GM23338 (cell line): ENCODE measurements at regions not wholly inside any gene's neighbourhood (a gene's known extent, or its start where the extent isn't known, plus 50 kb on each side); places are given as distances from the start of the nearest gene placed in this dataset.

ENCODE experiments used
- ATAC-seq: fragments of 200-7000 bp; cut with Tn5 transposase; 3 replicates; pipeline ENCODE4 v1.9.1; 2020
- DNase-seq: peaks from one replicate; pipeline ENCODE4 v3.0.0-alpha.2; 2015; ENCODE audit warnings: low spot score
- H2AFZ ChIP-seq: fragments of 200-600 bp; sonication (generic); 2 replicates; pipeline ENCODE4 v1.8.0; 2016; ENCODE audit warnings: antibody characterized with exemption, mild to moderate bottlenecking, moderate library complexity
- H3F3A ChIP-seq: fragments of 200-600 bp; sonication (generic); replicated peaks from 2 replicates; pipeline ENCODE4 v1.8.0; 2017; ENCODE audit warnings: antibody characterized with exemption, mixed run types, low read depth
- H3K27ac ChIP-seq: fragments of 200-600 bp; sonication (generic); 2 replicates; pipeline ENCODE4 v1.6.1; 2016; ENCODE audit warnings: low read depth
- H3K27me3 ChIP-seq: fragments of 200-600 bp; sonication (generic); 2 replicates; pipeline ENCODE4 v1.8.0; 2016; ENCODE audit warnings: mild to moderate bottlenecking, mixed run types, moderate library complexity; ENCODE audit not compliant: insufficient read depth
- H3K36me3 ChIP-seq: fragments of 200-600 bp; sonication (generic); 2 replicates; pipeline ENCODE4 v1.8.0; 2016; ENCODE audit warnings: mild to moderate bottlenecking; ENCODE audit not compliant: insufficient read depth
- H3K4me1 ChIP-seq: fragments of 200-600 bp; sonication (generic); 2 replicates; pipeline ENCODE4 v1.8.0; 2016; ENCODE audit warnings: mild to moderate bottlenecking, moderate library complexity; ENCODE audit not compliant: insufficient read depth
- H3K4me2 ChIP-seq: fragments of 200-600 bp; sonication (generic); 2 replicates; pipeline ENCODE4 v1.7.1; 2017; ENCODE audit warnings: mixed run types
- H3K4me3 ChIP-seq: fragments of 200-600 bp; sonication (generic); 2 replicates; pipeline ENCODE4 v1.6.1; 2016; ENCODE audit warnings: mixed run types
- H3K79me2 ChIP-seq: fragments of 200-600 bp; sonication (generic); replicated peaks from 2 replicates; pipeline ENCODE4 v1.8.0; 2017; ENCODE audit warnings: mild to moderate bottlenecking; ENCODE audit not compliant: insufficient read depth
- H3K9me2 ChIP-seq: fragments of 200-600 bp; sonication (generic); 2 replicates; pipeline ENCODE4 v1.8.0; 2017; ENCODE audit not compliant: insufficient read depth
- H4K20me1 ChIP-seq: fragments of 200-600 bp; sonication (generic); replicated peaks from 2 replicates; pipeline ENCODE4 v1.8.0; 2017; ENCODE audit warnings: mild to moderate bottlenecking; ENCODE audit not compliant: insufficient read depth
- H3K27ac Mint-ChIP-seq: 2 replicates; pipeline ENCODE4 v1.8.0; 2020; ENCODE audit warnings: inconsistent platforms, mild to moderate bottlenecking, moderate library complexity, mixed read lengths
- H3K27me3 Mint-ChIP-seq: 3 replicates; pipeline ENCODE4 v1.8.0; 2022; ENCODE audit warnings: low read depth, mild to moderate bottlenecking, moderate library complexity, mixed read lengths, inconsistent platforms; ENCODE audit not compliant: insufficient read depth, poor library complexity
- H3K36me3 Mint-ChIP-seq: 3 replicates; pipeline ENCODE4 v1.8.0; 2021; ENCODE audit warnings: low read depth, mild to moderate bottlenecking, inconsistent platforms, moderate library complexity, mixed read lengths
- H3K4me1 Mint-ChIP-seq: 3 replicates; pipeline ENCODE4 v1.8.0; 2020; ENCODE audit warnings: mild to moderate bottlenecking, inconsistent platforms, mixed read lengths
- H3K4me3 Mint-ChIP-seq: 3 replicates; pipeline ENCODE4 v1.8.0; 2021; ENCODE audit warnings: moderate library complexity, mild to moderate bottlenecking, inconsistent platforms, mixed read lengths
- H3K9me3 Mint-ChIP-seq: 3 replicates; pipeline ENCODE4 v1.8.0; 2020; ENCODE audit warnings: moderate library complexity, mild to moderate bottlenecking, inconsistent platforms, mixed read lengths
- CREB1 ChIP-seq: fragments of 250-450 bp; sonication (Bioruptor Pico); IDR thresholded peaks from 2 replicates; pipeline ENCODE4 v1.5.0; 2020; ENCODE audit warnings: low read depth, mild to moderate bottlenecking, moderate library complexity
- CTCF ChIP-seq, 2 experiments: fragments of 200-600 bp in 1 of 2; sonication (generic) in 1 of 2; conservative IDR thresholded peaks; 2 replicates each; pipeline versions ENCODE4 v1.5.1 to v1.6.1; 2016 to 2017; ENCODE audit warnings: antibody characterized with exemption in 2 of 2, low read depth in 2 of 2, mild to moderate bottlenecking in 2 of 2, moderate library complexity in 1 of 2
- ETS1 ChIP-seq: IDR thresholded peaks from 2 replicates; pipeline ENCODE4 v1.6.1; 2016; ENCODE audit warnings: antibody characterized with exemption
- STAT1 ChIP-seq: IDR thresholded peaks from one replicate; pipeline ENCODE4 v1.6.1; 2016; ENCODE audit warnings: antibody characterized with exemption; ENCODE audit not compliant: unreplicated experiment
- ZNF114 ChIP-seq: fragments of 250-450 bp; sonication (Bioruptor Pico); IDR thresholded peaks from 2 replicates; pipeline ENCODE4 v1.5.0; 2020; ENCODE audit warnings: mild to moderate bottlenecking, moderate library complexity
- TF ChIP-seq, protein P1 (sequence below): fragments of 250-450 bp; sonication (Bioruptor Pico); IDR thresholded peaks from 2 replicates; pipeline ENCODE4 v1.5.0; 2020; ENCODE audit warnings: mild to moderate bottlenecking, moderate library complexity

- TF ChIP-seq, protein P1, sequence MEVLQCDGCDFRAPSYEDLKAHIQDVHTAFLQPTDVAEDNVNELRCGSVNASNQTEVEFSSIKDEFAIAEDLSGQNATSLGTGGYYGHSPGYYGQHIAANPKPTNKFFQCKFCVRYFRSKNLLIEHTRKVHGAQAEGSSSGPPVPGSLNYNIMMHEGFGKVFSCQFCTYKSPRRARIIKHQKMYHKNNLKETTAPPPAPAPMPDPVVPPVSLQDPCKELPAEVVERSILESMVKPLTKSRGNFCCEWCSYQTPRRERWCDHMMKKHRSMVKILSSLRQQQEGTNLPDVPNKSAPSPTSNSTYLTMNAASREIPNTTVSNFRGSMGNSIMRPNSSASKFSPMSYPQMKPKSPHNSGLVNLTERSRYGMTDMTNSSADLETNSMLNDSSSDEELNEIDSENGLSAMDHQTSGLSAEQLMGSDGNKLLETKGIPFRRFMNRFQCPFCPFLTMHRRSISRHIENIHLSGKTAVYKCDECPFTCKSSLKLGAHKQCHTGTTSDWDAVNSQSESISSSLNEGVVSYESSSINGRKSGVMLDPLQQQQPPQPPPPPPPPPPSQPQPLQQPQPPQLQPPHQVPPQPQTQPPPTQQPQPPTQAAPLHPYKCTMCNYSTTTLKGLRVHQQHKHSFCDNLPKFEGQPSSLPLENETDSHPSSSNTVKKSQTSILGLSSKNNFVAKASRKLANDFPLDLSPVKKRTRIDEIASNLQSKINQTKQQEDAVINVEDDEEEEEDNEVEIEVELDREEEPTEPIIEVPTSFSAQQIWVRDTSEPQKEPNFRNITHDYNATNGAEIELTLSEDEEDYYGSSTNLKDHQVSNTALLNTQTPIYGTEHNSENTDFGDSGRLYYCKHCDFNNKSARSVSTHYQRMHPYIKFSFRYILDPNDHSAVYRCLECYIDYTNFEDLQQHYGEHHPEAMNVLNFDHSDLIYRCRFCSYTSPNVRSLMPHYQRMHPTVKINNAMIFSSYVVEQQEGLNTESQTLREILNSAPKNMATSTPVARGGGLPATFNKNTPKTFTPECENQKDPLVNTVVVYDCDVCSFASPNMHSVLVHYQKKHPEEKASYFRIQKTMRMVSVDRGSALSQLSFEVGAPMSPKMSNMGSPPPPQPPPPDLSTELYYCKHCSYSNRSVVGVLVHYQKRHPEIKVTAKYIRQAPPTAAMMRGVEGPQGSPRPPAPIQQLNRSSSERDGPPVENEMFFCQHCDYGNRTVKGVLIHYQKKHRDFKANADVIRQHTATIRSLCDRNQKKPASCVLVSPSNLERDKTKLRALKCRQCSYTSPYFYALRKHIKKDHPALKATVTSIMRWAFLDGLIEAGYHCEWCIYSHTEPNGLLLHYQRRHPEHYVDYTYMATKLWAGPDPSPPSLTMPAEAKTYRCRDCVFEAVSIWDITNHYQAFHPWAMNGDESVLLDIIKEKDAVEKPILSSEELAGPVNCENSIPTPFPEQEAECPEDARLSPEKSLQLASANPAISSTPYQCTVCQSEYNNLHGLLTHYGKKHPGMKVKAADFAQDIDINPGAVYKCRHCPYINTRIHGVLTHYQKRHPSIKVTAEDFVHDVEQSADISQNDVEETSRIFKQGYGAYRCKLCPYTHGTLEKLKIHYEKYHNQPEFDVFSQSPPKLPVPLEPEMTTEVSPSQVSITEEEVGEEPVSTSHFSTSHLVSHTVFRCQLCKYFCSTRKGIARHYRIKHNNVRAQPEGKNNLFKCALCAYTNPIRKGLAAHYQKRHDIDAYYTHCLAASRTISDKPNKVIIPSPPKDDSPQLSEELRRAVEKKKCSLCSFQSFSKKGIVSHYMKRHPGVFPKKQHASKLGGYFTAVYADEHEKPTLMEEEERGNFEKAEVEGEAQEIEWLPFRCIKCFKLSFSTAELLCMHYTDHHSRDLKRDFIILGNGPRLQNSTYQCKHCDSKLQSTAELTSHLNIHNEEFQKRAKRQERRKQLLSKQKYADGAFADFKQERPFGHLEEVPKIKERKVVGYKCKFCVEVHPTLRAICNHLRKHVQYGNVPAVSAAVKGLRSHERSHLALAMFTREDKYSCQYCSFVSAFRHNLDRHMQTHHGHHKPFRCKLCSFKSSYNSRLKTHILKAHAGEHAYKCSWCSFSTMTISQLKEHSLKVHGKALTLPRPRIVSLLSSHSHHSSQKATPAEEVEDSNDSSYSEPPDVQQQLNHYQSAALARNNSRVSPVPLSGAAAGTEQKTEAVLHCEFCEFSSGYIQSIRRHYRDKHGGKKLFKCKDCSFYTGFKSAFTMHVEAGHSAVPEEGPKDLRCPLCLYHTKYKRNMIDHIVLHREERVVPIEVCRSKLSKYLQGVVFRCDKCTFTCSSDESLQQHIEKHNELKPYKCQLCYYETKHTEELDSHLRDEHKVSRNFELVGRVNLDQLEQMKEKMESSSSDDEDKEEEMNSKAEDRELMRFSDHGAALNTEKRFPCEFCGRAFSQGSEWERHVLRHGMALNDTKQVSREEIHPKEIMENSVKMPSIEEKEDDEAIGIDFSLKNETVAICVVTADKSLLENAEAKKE (CRISPR knock-in tag), result no peak
Measured at GRCh38 chr14:96997996-96998395, 200.8 kb downstream of the VRK1 start (continued).

- H3K4me2 ChIP-seq, result no peak overlapping the region
- H3K4me1 ChIP-seq, result no peaks in the 10 kb centered on the region
- H3K27ac Mint-ChIP-seq, result no peak overlapping the region
- H2AFZ ChIP-seq, result no peak overlapping the region
- H3K27me3 ChIP-seq, result no peaks in the 10 kb centered on the region
- H3K9me2 ChIP-seq, result 0 out of 2 replicates have a peak, but pooled peaks cover 2% of the 10 kb centered on the region
- no peaks in the 10 kb centered on the region for H3K27me3 Mint-ChIP-seq
- H4K20me1 ChIP-seq, result no peaks in the 10 kb centered on the region
- no peaks in the 10 kb centered on the region for H3K36me3 ChIP-seq
- H3K27ac ChIP-seq, result no peak overlapping the region
- peaks cover 6% of the 10 kb centered on the region; the same call in 1 of the 3 replicates for H3K4me1 Mint-ChIP-seq
- DNase-seq (no peak), ATAC-seq (no peak)
- H3K4me3 ChIP-seq, result no peak overlapping the region
- no peaks in the 10 kb centered on the region for H3K79me2 ChIP-seq
- H3K4me3 Mint-ChIP-seq, result no peak overlapping the region
- peaks cover 11% of the 10 kb centered on the region for H3K9me3 Mint-ChIP-seq
- H3F3A ChIP-seq, result no peaks in the 10 kb centered on the region
- no peaks in the 10 kb centered on the region; the same call in 2 of the 3 replicates for H3K36me3 Mint-ChIP-seq
- TF ChIP-seq, protein P1 (CRISPR knock-in tag), result no peak
- TF ChIP-seq CTCF (conservative IDR thresholded peaks at IDR 0.05; ENCODE audit: low read depth in 2 of 2) (no peak), ETS1 (no peak), STAT1 (no peak), CREB1 (CRISPR knock-in tag) (no peak), ZNF114 (no peak)
Measured at GRCh38 chr14:96999654-97000155, 202.5 kb downstream of the VRK1 start.
